Prostate gland (tissue), 2 donors: ENCODE measurements at regions not wholly inside any gene's neighbourhood (a gene's known extent, or its start where the extent isn't known, plus 50 kb on each side); places are given as distances from the start of the nearest gene placed in this dataset.

ENCODE experiments used
- DNase-seq: peaks from one replicate; pipeline ENCODE4 v3.0.0-alpha.2; 2019; ENCODE audit warnings: low spot score
- H3K27ac ChIP-seq, 2 donors: fragments of 200-600 bp; sonication (generic); 2 replicates each; pipeline ENCODE4 v1.5.1; 2017 to 2019
- H3K27me3 ChIP-seq: fragments of 200-600 bp; sonication (generic); replicated peaks from 2 replicates; pipeline ENCODE4 v1.5.1; 2019; ENCODE audit not compliant: insufficient read depth
- H3K36me3 ChIP-seq, 2 donors: fragments of 200-600 bp; sonication (generic); 1 replicate in 1 of 2; 2 replicates in 1 of 2; pipeline versions ENCODE4 v1.5.1 to v1.8.1; 2017 to 2019
- H3K4me1 ChIP-seq: fragments of 200-600 bp; sonication (generic); replicated peaks from 2 replicates; pipeline ENCODE4 v1.5.1; 2019
- H3K4me3 ChIP-seq, 2 donors: fragments of 200-600 bp; sonication (generic); 2 replicates each; pipeline ENCODE4 v1.5.1; 2017 to 2019
- H3K9me3 ChIP-seq: fragments of 200-600 bp; sonication (generic); 2 replicates; pipeline ENCODE4 v1.5.1; 2017
- CTCF ChIP-seq, 4 experiments: fragments of 200-600 bp in 2 of 4; fragments of 450-650 bp in 2 of 4; sonication (generic) in 2 of 4; IDR thresholded peaks; 1 replicate in 3 of 4; 2 replicates in 1 of 4; pipeline ENCODE4 v1.5.1; 2016 to 2019; ENCODE audit warnings: antibody characterized with exemption in 4 of 4, mild to moderate bottlenecking in 2 of 4, moderate library complexity in 2 of 4
- POLR2A ChIP-seq: fragments of 450-650 bp; IDR thresholded peaks from one replicate; pipeline ENCODE4 v1.6.1; 2016; ENCODE audit warnings: antibody characterized with exemption, mild to moderate bottlenecking
- POLR2AphosphoS5 ChIP-seq: sonication (generic); formaldehyde crosslinking; IDR thresholded peaks from one replicate; pipeline ENCODE4 v1.6.1; 2017; ENCODE audit warnings: antibody characterized with exemption
- WGBS: methylation state at CpG from one replicate; pipeline ENCODE4 v1.1.5; 2018; 5-methylcytosine and 5-hydroxymethylcytosine counted together
- intact Hi-C: fragments of 100-400 bp; cut with DNase I; formaldehyde crosslinking; loops from one replicate; pipeline ENCODE4 v1.14.2; 2022

- TF ChIP-seq POLR2A (no peak), CTCF (IDR thresholded peaks at IDR 0.05) (no peak), POLR2AphosphoS5 (no peak)
- DNase-seq = no peak
- Histone ChIP-seq H3K4me3 (no peak overlapping the region), H3K36me3 (no peaks in the 10 kb centered on the region), H3K27me3 (no peaks in the 10 kb centered on the region), H3K9me3 (no peaks in the 10 kb centered on the region), H3K4me1 (no peaks in the 10 kb centered on the region), H3K27ac (no peak overlapping the region)
- WGBS = 73% methylated on average over 1 of the region's 1 CpG
- intact Hi-C loops = no loop called here
Measured at GRCh38 chr9:117636681-117637080, 67.5 kb upstream of the TLR4 start.

- Histone ChIP-seq H3K9me3 (no peaks in the 10 kb centered on the region), H3K27me3 (no peaks in the 10 kb centered on the region), H3K36me3 (no peaks in the 10 kb centered on the region), H3K4me3 (no peak overlapping the region), H3K27ac (no peak overlapping the region), H3K4me1 (no peaks in the 10 kb centered on the region)
- no peak for DNase-seq
- intact Hi-C loops = no loop called here
- no peak for TF ChIP-seq CTCF (IDR thresholded peaks at IDR 0.05)
- TF ChIP-seq POLR2AphosphoS5 = no peak
- TF ChIP-seq POLR2A = no peak
- 93% methylated on average over 1 of the region's 1 CpG for WGBS
Measured at GRCh38 chr9:117625154-117625553, 79.0 kb upstream of the TLR4 start.

GRCh38 chr9:117624106-117624505, 80.1 kb upstream of the TLR4 start:
- Histone ChIP-seq H3K27me3 (no peaks in the 10 kb centered on the region), H3K4me3 (no peak overlapping the region), H3K27ac (no peak overlapping the region), H3K4me1 (no peaks in the 10 kb centered on the region), H3K36me3 (no peaks in the 10 kb centered on the region), H3K9me3 (no peaks in the 10 kb centered on the region)
- DNase-seq = no peak
- TF ChIP-seq POLR2A = no peak
- TF ChIP-seq POLR2AphosphoS5 = no peak
- no peak for TF ChIP-seq CTCF (IDR thresholded peaks at IDR 0.05)
- WGBS = 84% methylated on average over 3 of the region's 3 CpGs
- intact Hi-C loops = no loop called here

- no peaks in the 10 kb centered on the region for H3K36me3 ChIP-seq
- no peak overlapping the region for H3K4me3 ChIP-seq
- no peaks in the 10 kb centered on the region for H3K9me3 ChIP-seq
- WGBS = 87% methylated on average over 3 of the region's 3 CpGs
- DNase-seq = no peak
- intact Hi-C loops = no loop called here
- TF ChIP-seq POLR2A = no peak
- no peaks in the 10 kb centered on the region for H3K27me3 ChIP-seq
- H3K4me1 ChIP-seq = no peaks in the 10 kb centered on the region
- no peak overlapping the region for H3K27ac ChIP-seq
Measured at GRCh38 chr9:117622347-117622746, 81.9 kb upstream of the TLR4 start.

- Histone ChIP-seq H3K9me3 (no peaks in the 10 kb centered on the region), H3K36me3 (no peaks in the 10 kb centered on the region), H3K27ac (no peak overlapping the region), H3K4me3 (no peak overlapping the region), H3K27me3 (no peaks in the 10 kb centered on the region), H3K4me1 (no peaks in the 10 kb centered on the region)
- 41% methylated on average over 3 of the region's 3 CpGs for WGBS
- intact Hi-C loops = no loop called here
- no peak for DNase-seq
- TF ChIP-seq CTCF (IDR thresholded peaks at IDR 0.05) = no peak
- TF ChIP-seq POLR2AphosphoS5 = no peak
- no peak for TF ChIP-seq POLR2A
Measured at GRCh38 chr9:117616431-117616831, 87.8 kb upstream of the TLR4 start.

- 57% methylated on average over 1 of the region's 1 CpG for WGBS
- Histone ChIP-seq H3K4me3 (no peak overlapping the region), H3K27ac (no peak overlapping the region), H3K36me3 (no peaks in the 10 kb centered on the region), H3K4me1 (no peaks in the 10 kb centered on the region), H3K9me3 (no peaks in the 10 kb centered on the region), H3K27me3 (no peaks in the 10 kb centered on the region)
- intact Hi-C loops = no loop called here
- TF ChIP-seq CTCF (IDR thresholded peaks at IDR 0.05) = no peak
- no peak for TF ChIP-seq POLR2AphosphoS5
- TF ChIP-seq POLR2A = no peak
- DNase-seq = no peak
Measured at GRCh38 chr9:117612317-117612716, 91.9 kb upstream of the TLR4 start.
